ENCODE measurements at regions not wholly inside any gene's neighbourhood (a gene's known extent, or its start where the extent isn't known, plus 50 kb on each side); places are given as distances from the start of the nearest gene placed in this dataset.
"Not testable (repeated sequence)": the region's sequence is repeated elsewhere in the genome, so short reads cannot be mapped to it uniquely, and the experiment has no call there.

- not testable (repeated sequence) for DNase-seq (ENCODE audit: extremely low read depth, low read depth)
These were observed 206.9 kb downstream of the LAT start for GRCh38 chr16:29191636-29192180.

GRCh38 chr16:29190553-29191431 is 205.9 kb downstream of the LAT start:
- not testable (repeated sequence) for DNase-seq (ENCODE audit: extremely low read depth, low read depth)

DNA sequence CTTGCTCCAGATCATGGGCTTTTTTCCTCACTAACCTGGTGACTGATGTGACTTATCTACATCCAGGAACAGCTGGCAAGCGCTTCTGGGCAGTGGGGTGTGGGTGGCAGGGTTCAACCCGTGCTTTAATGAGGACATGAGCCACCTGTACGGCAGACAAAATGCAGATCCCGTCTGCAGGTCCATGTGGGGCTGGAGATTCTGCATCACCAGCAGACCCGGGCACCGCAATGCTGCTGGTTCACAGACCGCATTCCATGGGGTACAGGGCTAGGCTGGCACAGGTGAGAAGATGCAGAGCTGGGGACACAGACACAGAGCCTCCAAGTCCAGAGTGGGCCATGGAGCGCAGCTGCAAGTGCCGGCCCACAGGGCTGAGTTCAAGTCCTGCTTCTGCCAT is 204.0 kb downstream of the LAT start:
- not testable (repeated sequence) for DNase-seq (ENCODE audit: extremely low read depth, low read depth)

GRCh38 chr16:29186306-29187220 is 201.7 kb downstream of the LAT start:
- not testable (repeated sequence) for DNase-seq (ENCODE audit: extremely low read depth, low read depth)

DNA sequence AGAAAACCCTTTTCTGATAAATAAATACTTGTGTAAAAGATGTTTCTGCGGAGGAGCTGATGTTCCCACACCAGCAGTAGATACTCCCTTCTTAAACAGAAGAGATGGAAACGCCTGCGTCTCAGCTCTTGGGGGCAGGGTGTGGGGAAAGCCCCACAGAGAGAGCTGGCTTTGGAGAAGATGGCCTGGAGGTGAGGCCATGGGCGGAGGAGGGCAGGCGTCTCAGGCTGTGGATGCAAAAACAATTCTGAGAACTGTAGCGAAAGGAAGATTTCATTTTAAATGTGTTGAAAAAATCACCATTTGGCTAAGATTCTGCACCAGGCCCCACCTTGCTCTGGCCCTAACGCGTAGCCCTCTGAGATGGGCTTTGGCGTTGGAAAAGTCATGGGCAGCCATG is 201.0 kb downstream of the LAT start:
- DNase-seq (ENCODE audit: extremely low read depth, low read depth): not testable (repeated sequence)

- DNase-seq (ENCODE audit: extremely low read depth, low read depth): not testable (repeated sequence)
These were observed 200.0 kb downstream of the LAT start for GRCh38 chr16:29184738-29185438.

GRCh38 chr16:29182940-29183868 is 198.4 kb downstream of the LAT start:
- DNase-seq (ENCODE audit: extremely low read depth, low read depth): not testable (repeated sequence)

- no peak for DNase-seq (ENCODE audit: extremely low read depth, low read depth)
These were observed 197.6 kb downstream of the LAT start for GRCh38 chr16:29182501-29182900.

- DNase-seq (ENCODE audit: extremely low read depth, low read depth): not testable (repeated sequence)
These were observed 197.1 kb downstream of the LAT start for GRCh38 chr16:29181921-29182411.

DNA sequence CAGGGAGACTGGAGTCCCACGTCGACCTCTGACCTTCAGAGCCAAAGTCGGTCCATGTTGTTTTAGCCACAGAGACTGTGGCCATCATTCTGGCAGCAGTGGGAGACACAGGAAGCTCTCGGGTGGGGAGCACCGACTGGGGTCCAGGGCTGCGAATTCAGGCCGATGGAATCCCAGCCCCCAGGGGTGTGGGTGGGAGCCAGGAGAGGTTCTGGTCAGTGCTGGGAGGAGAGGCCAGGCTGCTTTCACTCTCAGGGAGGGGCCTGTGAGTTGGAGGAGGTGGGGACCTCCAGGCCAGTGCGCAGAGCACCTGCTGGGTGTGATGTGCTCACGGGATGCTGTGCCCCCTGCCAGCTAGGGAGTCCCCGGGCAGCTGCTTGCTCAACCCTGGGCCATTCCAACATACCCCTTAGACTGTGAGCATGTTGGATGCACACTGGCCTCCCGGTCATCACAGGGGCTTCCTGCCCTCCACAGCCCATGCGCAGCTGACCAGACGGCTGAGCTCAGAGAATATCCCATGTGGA is 196.5 kb downstream of the LAT start:
- not testable (repeated sequence) for DNase-seq (ENCODE audit: extremely low read depth, low read depth)

- not testable (repeated sequence) for DNase-seq (ENCODE audit: extremely low read depth, low read depth)
These were observed 195.4 kb downstream of the LAT start for GRCh38 chr16:29180206-29180600.

GRCh38 chr16:29179401-29180205 is 194.8 kb downstream of the LAT start:
- DNase-seq (ENCODE audit: extremely low read depth, low read depth): not testable (repeated sequence)

GRCh38 chr16:29177888-29178726 is 193.3 kb downstream of the LAT start:
- DNase-seq (ENCODE audit: extremely low read depth, low read depth): not testable (repeated sequence)

GRCh38 chr16:29177203-29177887 is 192.5 kb downstream of the LAT start:
- DNase-seq (ENCODE audit: extremely low read depth, low read depth): not testable (repeated sequence)

- DNase-seq (ENCODE audit: extremely low read depth, low read depth): not testable (repeated sequence)
These were observed 192.0 kb downstream of the LAT start for GRCh38 chr16:29176822-29177202.

- DNase-seq (ENCODE audit: extremely low read depth, low read depth): not testable (repeated sequence)
These were observed 191.3 kb downstream of the LAT start for GRCh38 chr16:29176154-29176470.

Data from NCI-H460 (cell line).